ENCODE measurements at regions not wholly inside any gene's neighbourhood (a gene's known extent, or its start where the extent isn't known, plus 50 kb on each side); places are given as distances from the start of the nearest gene placed in this dataset.

DNA sequence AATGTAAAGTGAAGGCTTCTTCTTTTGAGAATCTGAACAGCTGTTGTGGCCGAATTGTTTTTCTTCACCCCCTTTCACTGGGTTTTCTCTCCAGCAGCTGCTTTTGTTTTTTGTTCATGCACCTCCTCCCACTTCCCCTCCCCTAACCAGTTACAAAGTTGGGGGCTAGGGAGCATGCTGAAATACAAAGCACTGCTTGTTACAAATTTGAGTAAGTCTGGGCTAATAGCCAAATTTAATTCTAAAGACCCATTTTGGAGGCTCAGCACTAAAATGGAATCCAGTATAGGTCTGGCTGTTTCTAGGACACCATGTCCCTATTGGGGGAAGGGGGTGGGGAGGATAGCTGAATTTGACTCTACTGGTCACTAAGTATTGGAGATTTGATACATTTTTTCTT lies 89.2 kb upstream of the GPM6B start:
- DNase-seq (ENCODE audit: low read depth): no peak
- Histone ChIP-seq H3K4me3 (ENCODE audit: low read depth, low read length) (no peak overlapping the region), H3K36me3 (ENCODE audit: control insufficient read depth, insufficient read depth, low read length) (no peaks in the 10 kb centered on the region), H3K27me3 (ENCODE audit: control insufficient read depth, insufficient read depth, low read length) (no peaks in the 10 kb centered on the region)
- ChIA-PET CTCF (no interaction called here), POLR2A (no interaction called here)
- TF ChIP-seq, protein P1, sequence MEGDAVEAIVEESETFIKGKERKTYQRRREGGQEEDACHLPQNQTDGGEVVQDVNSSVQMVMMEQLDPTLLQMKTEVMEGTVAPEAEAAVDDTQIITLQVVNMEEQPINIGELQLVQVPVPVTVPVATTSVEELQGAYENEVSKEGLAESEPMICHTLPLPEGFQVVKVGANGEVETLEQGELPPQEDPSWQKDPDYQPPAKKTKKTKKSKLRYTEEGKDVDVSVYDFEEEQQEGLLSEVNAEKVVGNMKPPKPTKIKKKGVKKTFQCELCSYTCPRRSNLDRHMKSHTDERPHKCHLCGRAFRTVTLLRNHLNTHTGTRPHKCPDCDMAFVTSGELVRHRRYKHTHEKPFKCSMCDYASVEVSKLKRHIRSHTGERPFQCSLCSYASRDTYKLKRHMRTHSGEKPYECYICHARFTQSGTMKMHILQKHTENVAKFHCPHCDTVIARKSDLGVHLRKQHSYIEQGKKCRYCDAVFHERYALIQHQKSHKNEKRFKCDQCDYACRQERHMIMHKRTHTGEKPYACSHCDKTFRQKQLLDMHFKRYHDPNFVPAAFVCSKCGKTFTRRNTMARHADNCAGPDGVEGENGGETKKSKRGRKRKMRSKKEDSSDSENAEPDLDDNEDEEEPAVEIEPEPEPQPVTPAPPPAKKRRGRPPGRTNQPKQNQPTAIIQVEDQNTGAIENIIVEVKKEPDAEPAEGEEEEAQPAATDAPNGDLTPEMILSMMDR (IDR thresholded peaks at IDR 0.05; ENCODE audit: insufficient read depth, low read depth, low read length): no peak

DNA sequence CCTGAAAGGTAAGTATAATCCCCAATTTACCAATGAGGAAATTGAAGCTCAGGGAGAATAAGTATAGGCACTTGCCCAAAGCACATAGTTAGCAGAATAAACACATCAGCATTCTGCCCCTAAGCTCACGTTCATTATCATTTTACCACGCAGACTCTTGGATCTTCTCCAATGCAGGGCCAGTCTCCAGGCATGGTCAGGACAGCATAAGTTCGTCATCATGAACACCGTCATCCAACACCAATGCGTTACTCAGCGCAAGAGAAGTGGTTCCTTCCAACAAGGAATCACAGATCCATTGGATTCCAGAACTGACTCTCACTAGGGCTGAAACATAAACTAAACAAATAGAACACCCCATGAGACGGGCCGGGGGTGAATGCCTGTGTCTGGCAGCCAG lies 86.5 kb upstream of the GPM6B start:
- Histone ChIP-seq H3K36me3 (ENCODE audit: control insufficient read depth, insufficient read depth, low read length) (no peaks in the 10 kb centered on the region), H3K27me3 (ENCODE audit: control insufficient read depth, insufficient read depth, low read length) (no peaks in the 10 kb centered on the region), H3K4me3 (ENCODE audit: low read depth, low read length) (no peak overlapping the region)
- ChIA-PET CTCF (no interaction called here), POLR2A (no interaction called here)
- DNase-seq (ENCODE audit: low read depth): no peak
- TF ChIP-seq, protein P1 (IDR thresholded peaks at IDR 0.05; ENCODE audit: insufficient read depth, low read depth, low read length): no peak

DNA sequence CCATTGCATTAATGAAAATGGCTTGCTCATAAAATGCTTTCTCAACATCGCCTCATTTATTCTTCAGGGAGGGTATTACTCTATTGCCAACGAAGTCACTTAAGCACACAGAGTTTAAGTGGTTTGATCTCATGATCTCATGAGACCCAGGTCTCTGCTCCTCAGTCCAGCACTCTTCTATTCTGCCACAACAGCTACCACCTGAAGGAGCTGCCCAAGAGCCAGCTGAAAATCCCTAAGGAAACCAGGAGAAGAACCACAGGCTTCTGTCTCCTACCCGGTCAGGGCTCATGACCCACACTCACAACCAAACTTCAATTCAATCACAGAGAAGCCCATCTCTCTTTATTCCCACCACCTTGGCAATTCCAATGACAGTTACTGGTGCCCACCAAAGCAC lies 85.5 kb upstream of the GPM6B start:
- TF ChIP-seq, protein P1 (IDR thresholded peaks at IDR 0.05; ENCODE audit: insufficient read depth, low read depth, low read length): no peak
- no peaks in the 10 kb centered on the region for H3K27me3 ChIP-seq (ENCODE audit: control insufficient read depth, insufficient read depth, low read length)
- ChIA-PET POLR2A (no interaction called here), CTCF (no interaction called here)
- no peak overlapping the region for H3K4me3 ChIP-seq (ENCODE audit: low read depth, low read length)
- H3K36me3 ChIP-seq (ENCODE audit: control insufficient read depth, insufficient read depth, low read length): no peaks in the 10 kb centered on the region
- no peak for DNase-seq (ENCODE audit: low read depth)

DNA sequence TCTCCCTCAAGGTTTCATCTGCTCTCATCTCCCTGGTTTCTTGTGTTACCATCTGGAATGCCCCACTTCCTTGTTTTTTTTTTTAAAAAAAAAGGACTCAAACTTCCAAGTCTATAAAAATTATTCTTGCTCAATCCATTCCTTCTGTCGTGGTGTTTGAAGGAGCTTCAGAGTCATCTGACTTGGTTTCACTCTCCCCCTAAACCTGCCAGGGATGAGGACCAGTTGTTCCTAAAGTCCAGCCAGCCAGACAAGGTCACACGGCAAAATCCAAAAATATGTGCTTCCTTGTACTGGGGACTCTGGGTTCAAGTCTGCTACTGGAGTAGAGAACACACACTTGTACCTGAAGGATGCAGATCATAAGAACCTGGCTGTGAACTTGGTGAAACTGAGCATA lies 84.5 kb upstream of the GPM6B start:
- ChIA-PET CTCF (interaction anchor here (0.6 to 1.3 kb wide), 2 partner anchors 38 to 126 kb away, joined by 3 read pairs; no protein-coding TSS in a partner anchor), POLR2A (no interaction called here)
- TF ChIP-seq, protein P1 (IDR thresholded peaks at IDR 0.05; ENCODE audit: insufficient read depth, low read depth, low read length): no peak
- Histone ChIP-seq H3K36me3 (ENCODE audit: control insufficient read depth, insufficient read depth, low read length) (no peaks in the 10 kb centered on the region), H3K27me3 (ENCODE audit: control insufficient read depth, insufficient read depth, low read length) (no peaks in the 10 kb centered on the region), H3K4me3 (ENCODE audit: low read depth, low read length) (no peak overlapping the region)
- no peak for DNase-seq (ENCODE audit: low read depth)

DNA sequence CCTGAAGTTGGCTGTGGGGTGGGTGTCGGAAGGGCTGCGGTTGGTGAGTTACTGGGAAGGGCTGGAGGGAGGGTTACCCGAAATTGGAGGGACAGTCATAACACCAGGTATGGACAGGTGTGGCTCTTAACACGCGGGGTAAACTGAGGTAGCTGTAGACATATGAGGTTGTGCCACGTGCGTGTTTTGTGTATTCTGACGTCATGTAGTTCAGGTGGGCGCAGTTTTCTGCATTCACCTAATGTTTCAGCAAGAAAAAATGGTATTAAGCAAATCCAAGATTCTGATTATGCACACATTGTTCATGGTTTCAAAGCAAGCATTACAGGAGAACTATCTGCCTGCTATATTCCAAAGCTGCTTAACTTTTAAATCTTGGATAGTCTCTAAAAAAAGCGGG lies 83.5 kb upstream of the GPM6B start:
- Histone ChIP-seq H3K27me3 (ENCODE audit: control insufficient read depth, insufficient read depth, low read length) (no peaks in the 10 kb centered on the region), H3K36me3 (ENCODE audit: control insufficient read depth, insufficient read depth, low read length) (no peaks in the 10 kb centered on the region), H3K4me3 (ENCODE audit: low read depth, low read length) (no peak overlapping the region)
- ChIA-PET CTCF (interaction anchor here (0.8 to 1.3 kb wide), 2 partner anchors 9 to 127 kb away, joined by 3 read pairs; no protein-coding TSS in a partner anchor), POLR2A (no interaction called here)
- no peak for DNase-seq (ENCODE audit: low read depth)
- TF ChIP-seq, protein P1 (IDR thresholded peaks at IDR 0.05; ENCODE audit: insufficient read depth, low read depth, low read length): no peak

All from BJ (cell line).